ENCODE measurements at regions not wholly inside any gene's neighbourhood (a gene's known extent, or its start where the extent isn't known, plus 50 kb on each side); places are given as distances from the start of the nearest gene placed in this dataset.
A peak's percentile ranks its signal among the peaks of the same experiment; 100 is the strongest.

DNA sequence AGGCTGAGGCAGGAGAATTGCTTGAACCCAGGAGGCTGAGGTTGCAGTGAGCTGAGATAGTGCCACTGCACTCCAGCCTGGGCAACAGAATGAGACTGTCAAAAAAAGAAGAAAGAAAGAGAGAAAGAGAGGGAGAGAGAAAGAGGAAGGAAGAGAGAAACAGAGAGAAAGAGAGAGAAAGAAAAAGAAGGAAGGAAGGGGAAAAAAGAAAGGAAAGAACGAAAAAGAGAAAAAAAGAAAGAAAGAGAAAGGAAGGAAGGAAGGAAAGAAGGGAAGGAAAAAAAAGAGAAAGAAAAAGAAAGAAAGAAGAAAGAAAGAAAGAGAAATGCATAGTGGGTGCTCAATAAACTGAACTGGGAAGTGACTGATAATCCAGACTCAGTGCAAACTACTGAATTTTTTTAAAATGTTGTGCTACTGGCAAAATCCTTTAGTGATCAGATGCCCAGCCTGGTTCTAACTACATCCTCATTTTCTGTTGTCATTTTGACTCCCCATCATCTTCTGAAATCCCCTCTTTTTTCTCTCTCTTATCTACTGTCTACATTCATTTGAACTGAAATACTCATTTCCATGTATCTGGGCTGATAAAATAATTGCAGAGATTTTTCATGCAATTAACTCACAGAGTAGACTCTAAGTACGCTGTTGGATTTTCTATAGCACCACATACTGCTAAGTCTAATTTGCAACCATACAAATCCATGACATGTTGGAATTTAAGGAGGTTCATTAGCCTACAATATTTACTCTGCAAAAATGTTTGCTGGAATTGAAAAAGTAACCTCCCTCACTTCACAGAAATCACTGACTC is 85.3 kb upstream of the HIVEP1 start:
- H3K4me3 ChIP-seq (replicated peaks in 1 of 2; ENCODE audit: low read depth in 2 of 2, low read length in 2 of 2), result no peak overlapping the region
- TF ChIP-seq, protein P1, sequence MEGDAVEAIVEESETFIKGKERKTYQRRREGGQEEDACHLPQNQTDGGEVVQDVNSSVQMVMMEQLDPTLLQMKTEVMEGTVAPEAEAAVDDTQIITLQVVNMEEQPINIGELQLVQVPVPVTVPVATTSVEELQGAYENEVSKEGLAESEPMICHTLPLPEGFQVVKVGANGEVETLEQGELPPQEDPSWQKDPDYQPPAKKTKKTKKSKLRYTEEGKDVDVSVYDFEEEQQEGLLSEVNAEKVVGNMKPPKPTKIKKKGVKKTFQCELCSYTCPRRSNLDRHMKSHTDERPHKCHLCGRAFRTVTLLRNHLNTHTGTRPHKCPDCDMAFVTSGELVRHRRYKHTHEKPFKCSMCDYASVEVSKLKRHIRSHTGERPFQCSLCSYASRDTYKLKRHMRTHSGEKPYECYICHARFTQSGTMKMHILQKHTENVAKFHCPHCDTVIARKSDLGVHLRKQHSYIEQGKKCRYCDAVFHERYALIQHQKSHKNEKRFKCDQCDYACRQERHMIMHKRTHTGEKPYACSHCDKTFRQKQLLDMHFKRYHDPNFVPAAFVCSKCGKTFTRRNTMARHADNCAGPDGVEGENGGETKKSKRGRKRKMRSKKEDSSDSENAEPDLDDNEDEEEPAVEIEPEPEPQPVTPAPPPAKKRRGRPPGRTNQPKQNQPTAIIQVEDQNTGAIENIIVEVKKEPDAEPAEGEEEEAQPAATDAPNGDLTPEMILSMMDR (IDR thresholded peaks at IDR 0.05; ENCODE audit: low read depth, low read length), result no peak
- no peak for DNase-seq (ENCODE audit: low read depth in 2 of 2)

DNA sequence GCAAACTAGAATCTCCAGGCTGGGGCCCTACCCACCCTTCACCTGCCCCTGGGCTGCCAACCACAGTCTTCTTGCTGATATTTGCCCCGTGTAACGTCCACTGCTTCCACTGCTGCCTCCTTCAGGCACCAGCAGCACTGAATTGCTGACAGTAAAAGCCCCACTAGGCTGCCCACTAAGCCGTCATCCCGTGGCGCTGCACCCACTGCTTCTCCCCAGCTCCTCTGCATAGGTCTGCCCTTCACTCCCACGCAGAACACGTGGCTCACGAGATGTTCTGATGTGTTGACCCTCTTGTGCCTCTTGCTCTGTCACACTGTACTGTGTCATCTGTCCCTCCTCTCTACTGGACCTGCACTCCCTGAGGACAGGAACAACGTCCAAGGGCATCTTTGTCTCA is 86.3 kb upstream of the HIVEP1 start:
- TF ChIP-seq, protein P1 (IDR thresholded peaks at IDR 0.05; ENCODE audit: low read depth, low read length), result no peak
- H3K4me3 ChIP-seq (replicated peaks in 1 of 2; ENCODE audit: low read depth in 2 of 2, low read length in 2 of 2), result no peak overlapping the region
- DNase-seq (ENCODE audit: low read depth in 2 of 2), result no peak

DNA sequence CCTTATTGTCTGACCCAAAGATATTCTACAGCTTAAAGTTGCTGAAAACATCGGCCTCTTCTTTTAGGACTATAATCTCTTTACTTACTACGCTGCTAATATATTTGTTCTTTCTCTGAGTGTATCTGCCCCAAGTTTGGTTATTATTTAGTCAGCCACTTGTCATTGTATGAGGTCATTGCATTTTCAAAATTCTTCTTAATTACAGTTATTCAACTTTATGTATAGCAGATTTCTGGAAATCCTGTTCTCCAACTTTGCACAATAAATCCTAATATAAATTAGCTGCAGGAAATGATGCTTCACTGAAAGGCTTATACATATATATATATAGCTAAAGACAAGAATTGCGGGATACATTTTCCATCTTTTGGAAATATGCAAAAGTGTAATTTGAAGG is 88.5 kb upstream of the HIVEP1 start:
- H3K4me3 ChIP-seq (replicated peaks in 1 of 2; ENCODE audit: low read depth in 2 of 2, low read length in 2 of 2), result no peak overlapping the region
- DNase-seq (ENCODE audit: low read depth in 2 of 2), result no peak
- TF ChIP-seq, protein P1 (IDR thresholded peaks at IDR 0.05; ENCODE audit: low read depth, low read length), result no peak

DNA sequence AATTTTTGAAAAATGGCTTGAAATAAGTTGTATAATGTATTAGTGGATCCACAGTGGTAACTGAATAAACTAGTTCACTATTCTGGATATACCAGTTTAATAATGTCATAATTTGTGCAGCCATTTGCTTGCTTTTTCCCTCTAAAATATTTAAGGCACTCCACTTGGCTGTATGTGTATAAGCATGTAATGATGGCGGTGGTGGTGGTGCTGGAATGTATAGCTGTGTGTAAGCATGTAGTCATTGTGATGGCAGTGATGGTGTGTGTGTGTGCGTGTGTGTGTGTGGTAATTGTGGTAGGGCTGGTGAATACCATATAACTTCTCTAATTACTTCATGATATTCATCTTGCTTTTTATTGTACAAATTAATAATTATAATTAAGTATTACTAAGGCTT is 89.2 kb upstream of the HIVEP1 start:
- DNase-seq (ENCODE audit: low read depth in 2 of 2), result no peak
- TF ChIP-seq, protein P1 (IDR thresholded peaks at IDR 0.05; ENCODE audit: low read depth, low read length), result no peak
- H3K4me3 ChIP-seq (replicated peaks in 1 of 2; ENCODE audit: low read depth in 2 of 2, low read length in 2 of 2), result no peak overlapping the region

DNA sequence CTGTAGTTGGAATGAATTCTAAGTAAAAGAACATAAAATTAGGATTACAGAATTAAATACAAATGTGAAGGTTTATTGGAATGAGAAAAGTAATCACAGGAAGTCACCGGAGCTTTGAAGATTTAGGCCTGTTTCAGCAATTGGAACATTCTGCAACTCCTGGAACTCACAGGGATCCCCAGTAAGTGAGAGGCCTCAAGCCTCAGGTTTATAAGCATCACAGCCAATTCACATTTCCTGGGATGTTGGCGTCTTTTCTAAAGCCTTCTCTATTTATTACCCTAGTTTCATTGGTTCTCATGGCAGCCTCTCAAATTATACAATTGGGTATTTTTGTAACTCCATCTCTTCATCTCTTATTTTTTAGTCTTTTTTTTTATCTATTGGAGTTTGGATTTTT is 90.4 kb upstream of the HIVEP1 start:
- no peak for DNase-seq (ENCODE audit: low read depth in 2 of 2)
- TF ChIP-seq, protein P1 (IDR thresholded peaks at IDR 0.05; ENCODE audit: low read depth, low read length), result no peak
- H3K4me3 ChIP-seq (replicated peaks in 1 of 2; ENCODE audit: low read depth in 2 of 2, low read length in 2 of 2), result no peak overlapping the region

DNA sequence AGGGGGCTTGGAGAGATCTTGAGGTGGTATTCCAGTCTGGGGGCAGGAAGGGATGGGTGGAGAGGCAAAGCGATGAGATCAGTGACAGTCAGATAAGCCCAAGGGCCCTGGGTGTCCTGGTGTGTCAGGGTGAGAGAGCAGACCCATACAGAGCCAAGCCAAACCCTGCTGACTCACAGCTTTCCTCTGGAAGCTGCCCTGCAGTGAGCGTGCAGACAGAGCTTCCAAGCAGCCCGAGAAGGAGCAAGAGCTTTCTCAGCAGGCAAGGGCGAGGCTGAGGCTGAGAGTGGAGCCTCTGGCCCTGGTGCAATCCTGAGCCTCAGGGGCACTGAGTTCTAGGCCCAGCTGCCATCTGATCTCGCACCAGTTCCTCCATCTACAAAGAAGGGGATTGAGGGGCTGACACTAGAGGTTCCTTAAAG is 91.1 kb upstream of the HIVEP1 start:
- H3K4me3 ChIP-seq (replicated peaks in 1 of 2; ENCODE audit: low read depth in 2 of 2, low read length in 2 of 2), result no peak overlapping the region
- DNase-seq (ENCODE audit: low read depth in 2 of 2), result peak; percentile 86 to 91
- TF ChIP-seq, protein P1 (IDR thresholded peaks at IDR 0.05; ENCODE audit: low read depth, low read length), result no peak

DNA sequence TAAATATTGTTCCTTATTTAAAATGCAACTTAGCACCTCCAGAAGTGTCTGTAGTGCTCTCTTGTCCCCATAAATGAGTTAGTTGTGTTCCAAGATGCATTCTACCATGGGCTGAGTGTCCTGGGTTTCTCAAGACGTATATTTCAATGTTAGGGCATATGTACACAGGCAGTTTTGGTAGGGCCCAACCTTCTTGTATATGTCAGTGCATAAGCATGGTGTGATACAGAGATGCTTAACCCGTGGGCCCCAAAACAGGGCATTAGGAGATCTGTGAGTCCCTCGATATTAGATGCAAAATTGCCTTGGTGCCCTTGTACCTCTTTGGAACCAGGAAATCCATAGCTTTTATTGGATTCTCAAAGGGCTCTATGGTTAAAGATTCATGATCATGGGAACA is 91.5 kb upstream of the HIVEP1 start:
- TF ChIP-seq, protein P1 (IDR thresholded peaks at IDR 0.05; ENCODE audit: low read depth, low read length), result no peak
- H3K4me3 ChIP-seq (replicated peaks in 1 of 2; ENCODE audit: low read depth in 2 of 2, low read length in 2 of 2), result no peak overlapping the region
- DNase-seq (ENCODE audit: low read depth in 2 of 2), result no peak
